Astrocyte (in vitro differentiated cells and primary cell): ENCODE measurements at regions not wholly inside any gene's neighbourhood (a gene's known extent, or its start where the extent isn't known, plus 50 kb on each side); places are given as distances from the start of the nearest gene placed in this dataset.

Experiments used
- EZH2 ChIP-seq: IDR thresholded peaks from 2 replicates; pipeline ENCODE4 v1.6.1; 2012; ENCODE audit warnings: mild to moderate bottlenecking, low read length, inconsistent platforms; ENCODE audit not compliant: insufficient read depth
- TF ChIP-seq, protein P1 (sequence below): IDR thresholded peaks from 2 replicates; pipeline ENCODE4 v1.5.1; 2011; ENCODE audit warnings: low read depth, mild to moderate bottlenecking, inconsistent platforms, low read length, moderate library complexity; ENCODE audit not compliant: insufficient read depth

DNA sequence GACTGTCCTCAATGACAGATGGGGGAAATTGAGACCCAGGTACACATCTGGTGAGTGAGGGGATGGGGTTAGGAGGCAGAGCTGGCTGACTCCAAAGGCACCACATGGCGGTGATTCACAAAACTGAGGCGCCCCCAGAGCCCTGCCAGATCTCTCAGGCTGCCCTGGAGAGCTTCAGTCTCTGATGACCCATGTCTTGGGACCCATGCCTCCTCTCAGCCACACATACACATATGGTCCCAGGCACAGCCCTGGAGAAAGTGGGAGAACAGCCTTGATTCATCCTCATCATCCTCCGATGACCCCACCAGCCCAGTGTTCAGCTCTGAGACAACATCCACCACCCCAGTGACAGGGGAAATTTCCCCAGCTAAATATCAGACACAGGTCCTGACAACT lies 426.0 kb downstream of the RPS24 start:
- TF ChIP-seq, protein P1, sequence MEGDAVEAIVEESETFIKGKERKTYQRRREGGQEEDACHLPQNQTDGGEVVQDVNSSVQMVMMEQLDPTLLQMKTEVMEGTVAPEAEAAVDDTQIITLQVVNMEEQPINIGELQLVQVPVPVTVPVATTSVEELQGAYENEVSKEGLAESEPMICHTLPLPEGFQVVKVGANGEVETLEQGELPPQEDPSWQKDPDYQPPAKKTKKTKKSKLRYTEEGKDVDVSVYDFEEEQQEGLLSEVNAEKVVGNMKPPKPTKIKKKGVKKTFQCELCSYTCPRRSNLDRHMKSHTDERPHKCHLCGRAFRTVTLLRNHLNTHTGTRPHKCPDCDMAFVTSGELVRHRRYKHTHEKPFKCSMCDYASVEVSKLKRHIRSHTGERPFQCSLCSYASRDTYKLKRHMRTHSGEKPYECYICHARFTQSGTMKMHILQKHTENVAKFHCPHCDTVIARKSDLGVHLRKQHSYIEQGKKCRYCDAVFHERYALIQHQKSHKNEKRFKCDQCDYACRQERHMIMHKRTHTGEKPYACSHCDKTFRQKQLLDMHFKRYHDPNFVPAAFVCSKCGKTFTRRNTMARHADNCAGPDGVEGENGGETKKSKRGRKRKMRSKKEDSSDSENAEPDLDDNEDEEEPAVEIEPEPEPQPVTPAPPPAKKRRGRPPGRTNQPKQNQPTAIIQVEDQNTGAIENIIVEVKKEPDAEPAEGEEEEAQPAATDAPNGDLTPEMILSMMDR = no peak
- TF ChIP-seq EZH2 = no peak
